H1 (cell line): ENCODE measurements at regions not wholly inside any gene's neighbourhood (a gene's known extent, or its start where the extent isn't known, plus 50 kb on each side); places are given as distances from the start of the nearest gene placed in this dataset.

Experiments used
- ATF3 ChIP-seq: IDR thresholded peaks from 2 replicates; pipeline ENCODE4 v1.6.1; 2011; ENCODE audit warnings: low read depth, mild to moderate bottlenecking, low read length; ENCODE audit not compliant: insufficient read depth
- POLR2AphosphoS5 ChIP-seq: IDR thresholded peaks from 2 replicates; pipeline ENCODE4 v1.6.1; 2011; ENCODE audit warnings: low read depth, low read length

GRCh38 chr10:133007360-133007858 is 65.0 kb upstream of the CFAP46 start (continued):
- TF ChIP-seq ATF3 (no peak), POLR2AphosphoS5 (no peak)
